OCI-LY1 (cell line): ENCODE measurements at regions not wholly inside any gene's neighbourhood (a gene's known extent, or its start where the extent isn't known, plus 50 kb on each side); places are given as distances from the start of the nearest gene placed in this dataset.

ENCODE experiments used
- H2AFZ ChIP-seq: fragments of 200-600 bp; sonication (generic), shearing (Covaris generic); 2 replicates; pipeline ENCODE4 v1.6.0; 2014; ENCODE audit warnings: antibody characterized with exemption, mild to moderate bottlenecking, low read length
- H3F3A ChIP-seq: fragments of 200-600 bp; sonication (generic), shearing (Covaris generic); 2 replicates; pipeline ENCODE4 v1.6.0; 2014; ENCODE audit warnings: mild to moderate bottlenecking, antibody characterized with exemption, low read length, moderate library complexity; ENCODE audit not compliant: insufficient read depth
- H3K27ac ChIP-seq: fragments of 200-600 bp; sonication (generic); 2 replicates; pipeline ENCODE4 v1.5.1; 2014; ENCODE audit warnings: low read length, mixed run types, mild to moderate bottlenecking, low read depth; ENCODE audit not compliant: poor library complexity, severe bottlenecking
- H3K27me3 ChIP-seq: fragments of 200-600 bp; sonication (generic); 2 replicates; pipeline ENCODE4 v1.6.0; 2014; ENCODE audit warnings: antibody characterized with exemption, mild to moderate bottlenecking, low read length, moderate library complexity; ENCODE audit not compliant: insufficient read depth
- H3K36me3 ChIP-seq: fragments of 200-600 bp; sonication (generic); 2 replicates; pipeline ENCODE4 v1.6.1; 2014; ENCODE audit warnings: mild to moderate bottlenecking, antibody characterized with exemption, low read length, moderate library complexity, mixed read lengths; ENCODE audit not compliant: insufficient read depth
- H3K4me1 ChIP-seq: fragments of 200-600 bp; sonication (generic); 2 replicates; pipeline ENCODE4 v1.5.1; 2014; ENCODE audit warnings: mild to moderate bottlenecking, low read length, moderate library complexity; ENCODE audit not compliant: insufficient read depth, severe bottlenecking
- H3K4me2 ChIP-seq: fragments of 200-600 bp; sonication (generic), shearing (Covaris generic); 2 replicates; pipeline ENCODE4 v1.6.1; 2014; ENCODE audit warnings: low read length
- H3K4me3 ChIP-seq: fragments of 200-600 bp; sonication (generic); 2 replicates; pipeline ENCODE4 v1.5.1; 2014; ENCODE audit warnings: low read length, low read depth, mild to moderate bottlenecking, mixed read lengths; ENCODE audit not compliant: poor library complexity, severe bottlenecking
- H3K79me2 ChIP-seq: fragments of 200-600 bp; shearing (Covaris generic); 2 replicates; pipeline ENCODE4 v1.6.1; 2016; ENCODE audit warnings: mixed run types, low read length, mixed read lengths; ENCODE audit not compliant: insufficient read depth
- H3K9ac ChIP-seq: fragments of 200-600 bp; sonication (generic), shearing (Covaris generic); 2 replicates; pipeline ENCODE4 v1.6.1; 2014; ENCODE audit warnings: mild to moderate bottlenecking, low read length, mixed read lengths
- H3K9me2 ChIP-seq: fragments of 200-600 bp; sonication (generic), shearing (Covaris generic); 2 replicates; pipeline ENCODE4 v1.6.1; 2014; ENCODE audit warnings: low read depth, mild to moderate bottlenecking, low read length, mixed read lengths
- H3K9me3 ChIP-seq: fragments of 200-600 bp; shearing (Covaris generic); 2 replicates; pipeline ENCODE4 v1.6.1; 2014; ENCODE audit warnings: low read length, mixed read lengths
- H4K20me1 ChIP-seq: fragments of 200-600 bp; sonication (generic), shearing (Covaris generic); 2 replicates; pipeline ENCODE4 v1.6.0; 2016; ENCODE audit warnings: mild to moderate bottlenecking, low read length; ENCODE audit not compliant: insufficient read depth
- CTCF ChIP-seq: fragments of 200-600 bp; sonication (generic), shearing (Covaris generic); IDR thresholded peaks from 2 replicates; pipeline ENCODE4 v1.5.1; 2017; ENCODE audit warnings: mild to moderate bottlenecking, antibody characterized with exemption, low read length, moderate library complexity, mixed read lengths
- EZH2 ChIP-seq: fragments of 200-600 bp; sonication (generic), shearing (Covaris generic); IDR thresholded peaks from 2 replicates; pipeline ENCODE4 v1.8.0; 2017; ENCODE audit warnings: borderline replicate concordance, mixed run types, mild to moderate bottlenecking, antibody characterized with exemption, low read length, moderate library complexity, mixed read lengths

- H3K4me1 ChIP-seq = peaks cover 12% of the 10 kb centered on the region
- H3K36me3 ChIP-seq = no peaks in the 10 kb centered on the region
- H3K27ac ChIP-seq = peak overlapping the region; percentile 6
- H3K4me2 ChIP-seq = no peak overlapping the region
- H3K9ac ChIP-seq = no peak overlapping the region
- H2AFZ ChIP-seq = no peak overlapping the region
- H3K79me2 ChIP-seq = no peaks in the 10 kb centered on the region
- TF ChIP-seq CTCF = no peak
- TF ChIP-seq EZH2 = no peak
- no peaks in the 10 kb centered on the region; the same call in 1 of the 2 replicates for H3K9me3 ChIP-seq
- H3K27me3 ChIP-seq = no peaks in the 10 kb centered on the region
- H3F3A ChIP-seq = no peaks in the 10 kb centered on the region
- no peaks in the 10 kb centered on the region for H4K20me1 ChIP-seq
- H3K4me3 ChIP-seq = no peak overlapping the region
- H3K9me2 ChIP-seq = no peaks in the 10 kb centered on the region
Measured at GRCh38 chr2:144694456-144694855, 174.5 kb upstream of the ZEB2 start.

DNA sequence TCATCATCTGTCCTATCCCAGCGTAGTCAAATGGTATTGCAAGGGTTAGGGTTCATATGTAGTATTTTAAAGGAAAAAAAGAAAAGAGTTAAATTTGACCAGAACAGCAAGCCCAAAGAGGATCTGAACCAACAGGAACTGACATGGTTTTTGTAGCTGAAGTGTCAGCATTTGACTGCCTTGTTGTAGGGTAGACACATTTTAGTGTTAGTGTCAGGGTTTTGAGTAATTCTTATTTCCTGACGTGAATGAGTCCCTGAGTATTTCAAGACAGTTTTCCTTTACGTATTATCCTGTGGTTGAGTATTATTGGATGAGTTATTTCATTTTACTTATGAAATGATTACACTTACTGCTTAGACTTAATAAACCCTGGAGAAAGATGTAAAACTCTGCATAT lies 173.3 kb upstream of the ZEB2 start:
- H3K27ac ChIP-seq = no peak overlapping the region
- H3K79me2 ChIP-seq = no peaks in the 10 kb centered on the region
- H3K4me3 ChIP-seq = no peak overlapping the region
- TF ChIP-seq EZH2 (no peak), CTCF (no peak)
- peaks cover 25% of the 10 kb centered on the region for H3K4me1 ChIP-seq
- no peaks in the 10 kb centered on the region for H3F3A ChIP-seq
- no peaks in the 10 kb centered on the region for H3K9me2 ChIP-seq
- H2AFZ ChIP-seq = no peak overlapping the region
- no peaks in the 10 kb centered on the region for H4K20me1 ChIP-seq
- no peaks in the 10 kb centered on the region for H3K36me3 ChIP-seq
- H3K27me3 ChIP-seq = no peaks in the 10 kb centered on the region
- H3K4me2 ChIP-seq = no peak overlapping the region
- H3K9me3 ChIP-seq = no peaks in the 10 kb centered on the region
- no peak overlapping the region for H3K9ac ChIP-seq

- H3K36me3 ChIP-seq = no peaks in the 10 kb centered on the region
- no peaks in the 10 kb centered on the region for H3K79me2 ChIP-seq
- H3K9ac ChIP-seq = no peak overlapping the region
- H3K4me3 ChIP-seq = no peak overlapping the region
- H3F3A ChIP-seq = peaks cover 3% of the 10 kb centered on the region; the same call in 1 of the 2 replicates
- H4K20me1 ChIP-seq = no peaks in the 10 kb centered on the region
- TF ChIP-seq CTCF (no peak), EZH2 (no peak)
- H3K9me2 ChIP-seq = no peaks in the 10 kb centered on the region
- H3K4me1 ChIP-seq = peaks cover 30% of the 10 kb centered on the region
- H2AFZ ChIP-seq = no peak overlapping the region
- H3K27ac ChIP-seq = no peak overlapping the region
- H3K27me3 ChIP-seq = no peaks in the 10 kb centered on the region
- H3K4me2 ChIP-seq = no peak overlapping the region
- no peaks in the 10 kb centered on the region for H3K9me3 ChIP-seq
Measured at GRCh38 chr2:144692661-144693060, 172.7 kb upstream of the ZEB2 start.
